ENCODE measurements at regions not wholly inside any gene's neighbourhood (a gene's known extent, or its start where the extent isn't known, plus 50 kb on each side); places are given as distances from the start of the nearest gene placed in this dataset.

GRCh38 chr20:58069796-58070663 is 158.4 kb downstream of the ANKRD60 start:
- H3K27me3 ChIP-seq (ENCODE audit: insufficient read depth, poor library complexity, severe bottlenecking): no peaks in the 10 kb centered on the region

GRCh38 chr20:58069207-58069606 is 159.2 kb downstream of the ANKRD60 start:
- H3K27me3 ChIP-seq (ENCODE audit: insufficient read depth, poor library complexity, severe bottlenecking): no peaks in the 10 kb centered on the region
- H3K4me3 ChIP-seq (replicated peaks; ENCODE audit: insufficient read depth, low read length): no peak overlapping the region
- no peak for DNase-seq (ENCODE audit: low read depth in 1 of 2, low spot score in 1 of 2)
- no peak for TF ChIP-seq REST (IDR thresholded peaks at IDR 0.05; ENCODE audit: insufficient replicate concordance, low read depth)
- TF ChIP-seq CTCF (IDR thresholded peaks at IDR 0.05; ENCODE audit: insufficient read depth, low read length): no peak
- no peak for TF ChIP-seq POLR2AphosphoS5 (IDR thresholded peaks at IDR 0.05; ENCODE audit: low read depth)
- no peak for TF ChIP-seq GABPA (IDR thresholded peaks at IDR 0.05; ENCODE audit: low read depth)
- no peak for TF ChIP-seq SPI1 (IDR thresholded peaks at IDR 0.05; ENCODE audit: borderline replicate concordance, low read depth)
- H3K27ac ChIP-seq (replicated peaks): no peak overlapping the region

More at GRCh38 chr20:58069796-58070663, 158.4 kb downstream of the ANKRD60 start:
- TF ChIP-seq REST (IDR thresholded peaks at IDR 0.05; ENCODE audit: insufficient replicate concordance, low read depth) (no peak), POLR2AphosphoS5 (IDR thresholded peaks at IDR 0.05; ENCODE audit: low read depth) (no peak), SPI1 (IDR thresholded peaks at IDR 0.05; ENCODE audit: borderline replicate concordance, low read depth) (no peak), CTCF (IDR thresholded peaks at IDR 0.05; ENCODE audit: insufficient read depth, low read length) (no peak), GABPA (IDR thresholded peaks at IDR 0.05; ENCODE audit: low read depth) (no peak)
- no peak for DNase-seq (ENCODE audit: low read depth in 1 of 2, low spot score in 1 of 2)
- no peak overlapping the region for H3K4me3 ChIP-seq (replicated peaks; ENCODE audit: insufficient read depth, low read length)
- H3K27ac ChIP-seq (replicated peaks): no peak overlapping the region

GRCh38 chr20:58065508-58066361 is 162.7 kb downstream of the ANKRD60 start:
- H3K27ac ChIP-seq (replicated peaks): no peak overlapping the region
- TF ChIP-seq SPI1 (IDR thresholded peaks at IDR 0.05; ENCODE audit: borderline replicate concordance, low read depth): no peak
- TF ChIP-seq GABPA (IDR thresholded peaks at IDR 0.05; ENCODE audit: low read depth): no peak
- TF ChIP-seq POLR2AphosphoS5 (IDR thresholded peaks at IDR 0.05; ENCODE audit: low read depth): no peak
- TF ChIP-seq CTCF (IDR thresholded peaks at IDR 0.05; ENCODE audit: insufficient read depth, low read length): no peak
- no peak for TF ChIP-seq REST (IDR thresholded peaks at IDR 0.05; ENCODE audit: insufficient replicate concordance, low read depth)
- no peak for DNase-seq (ENCODE audit: low read depth in 1 of 2, low spot score in 1 of 2)
- no peaks in the 10 kb centered on the region for H3K27me3 ChIP-seq (ENCODE audit: insufficient read depth, poor library complexity, severe bottlenecking)
- no peak overlapping the region for H3K4me3 ChIP-seq (replicated peaks; ENCODE audit: insufficient read depth, low read length)
